ENCODE measurements at regions not wholly inside any gene's neighbourhood (a gene's known extent, or its start where the extent isn't known, plus 50 kb on each side); places are given as distances from the start of the nearest gene placed in this dataset.
"Not testable (repeated sequence)": the region's sequence is repeated elsewhere in the genome, so short reads cannot be mapped to it uniquely, and the experiment has no call there.

- 48 to 65% (median 57%) methylated on average over 3 of the region's 3 CpGs for WGBS, 3 donors
- Histone ChIP-seq H3K9me3 (no peaks in the 10 kb centered on the region), H3K36me3 (no peaks in the 10 kb centered on the region), H3K27me3 (no peaks in the 10 kb centered on the region), H3K4me3 (no peak overlapping the region), H3K27ac (no peak overlapping the region), H3K4me1 (ENCODE audit: insufficient read depth) (no peaks in the 10 kb centered on the region)
- no peak for DNase-seq
- intact Hi-C loops (cut with DNase I), result no loop called here
- TF ChIP-seq POLR2A (IDR thresholded peaks at IDR 0.05) (no peak), EP300 (IDR thresholded peaks at IDR 0.05) (no peak), CTCF (IDR thresholded peaks at IDR 0.05) (no peak)
Observed at GRCh38 chr13:90933097-90933826, 414.2 kb upstream of the MIR17HG start.

GRCh38 chr13:90934741-90935140, 412.7 kb upstream of the MIR17HG start:
- 88 to 95% (median 93%) methylated on average over 3 of the region's 3 CpGs for WGBS, 3 donors
- H3K36me3 ChIP-seq, result no peaks in the 10 kb centered on the region
- TF ChIP-seq EP300 (IDR thresholded peaks at IDR 0.05) (no peak), POLR2A (IDR thresholded peaks at IDR 0.05) (no peak), CTCF (IDR thresholded peaks at IDR 0.05) (no peak)
- H3K27ac ChIP-seq, result no peak overlapping the region
- DNase-seq, result no peak
- intact Hi-C loops (cut with DNase I), result no loop called here
- H3K9me3 ChIP-seq, result no peaks in the 10 kb centered on the region
- no peaks in the 10 kb centered on the region for H3K4me1 ChIP-seq (ENCODE audit: insufficient read depth)
- no peaks in the 10 kb centered on the region for H3K27me3 ChIP-seq
- no peak overlapping the region for H3K4me3 ChIP-seq

- Histone ChIP-seq H3K36me3 (no peaks in the 10 kb centered on the region), H3K27me3 (no peaks in the 10 kb centered on the region), H3K4me3 (no peak overlapping the region), H3K9me3 (no peaks in the 10 kb centered on the region), H3K4me1 (ENCODE audit: insufficient read depth) (no peaks in the 10 kb centered on the region), H3K27ac (no peak overlapping the region)
- intact Hi-C loops (cut with DNase I), result no loop called here
- DNase-seq, result no peak
- TF ChIP-seq CTCF (IDR thresholded peaks at IDR 0.05), result no peak
Observed at GRCh38 chr13:90938848-90939247, 408.6 kb upstream of the MIR17HG start.

- Histone ChIP-seq H3K27ac (no peak overlapping the region), H3K4me3 (no peak overlapping the region), H3K36me3 (no peaks in the 10 kb centered on the region), H3K9me3 (no peaks in the 10 kb centered on the region), H3K27me3 (no peaks in the 10 kb centered on the region), H3K4me1 (ENCODE audit: insufficient read depth) (no peaks in the 10 kb centered on the region)
- 82 to 90% (median 88%) methylated on average over 4 of the region's 4 CpGs for WGBS, 3 donors
- DNase-seq, result no peak
- TF ChIP-seq CTCF (IDR thresholded peaks at IDR 0.05) (no peak), EP300 (IDR thresholded peaks at IDR 0.05) (no peak)
- intact Hi-C loops (cut with DNase I), result no loop called here
Observed at GRCh38 chr13:90943946-90944345, 403.5 kb upstream of the MIR17HG start.

- H3K9me3 ChIP-seq; H3K4me1 ChIP-seq (ENCODE audit: insufficient read depth); H3K36me3 ChIP-seq; H3K27ac ChIP-seq; H3K4me3 ChIP-seq; H3K27me3 ChIP-seq; intact Hi-C loops (cut with DNase I); DNase-seq: not testable (repeated sequence)
- WGBS, 3 donors, result 94 to 98% (median 96%) methylated on average over 3 of the region's 3 CpGs
Observed at GRCh38 chr13:90945146-90945545, 402.3 kb upstream of the MIR17HG start.

DNA sequence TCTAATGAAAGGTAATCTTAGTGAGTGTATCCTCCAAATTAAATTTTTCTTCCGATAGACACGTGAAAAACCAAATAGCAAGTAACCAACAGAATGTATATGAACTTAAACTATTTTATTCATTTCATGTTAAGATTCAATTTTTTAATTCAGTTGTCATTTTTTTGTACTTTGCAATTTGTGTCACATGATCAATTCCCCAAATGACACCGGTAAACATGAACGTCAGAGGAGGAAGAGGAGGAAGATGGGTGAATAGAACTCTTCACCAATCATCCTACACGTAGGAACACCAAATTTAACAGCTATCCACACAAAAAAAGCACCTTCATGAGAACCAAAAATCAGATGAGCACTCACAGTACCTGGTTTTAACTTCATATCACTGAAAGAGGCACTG, 401.4 kb upstream of the MIR17HG start:
- H3K4me1 ChIP-seq (ENCODE audit: insufficient read depth); H3K27ac ChIP-seq; H3K36me3 ChIP-seq; H3K9me3 ChIP-seq; H3K4me3 ChIP-seq; intact Hi-C loops (cut with DNase I); H3K27me3 ChIP-seq; DNase-seq: not testable (repeated sequence)
- WGBS, 3 donors, result 67 to 86% (median 69%) methylated on average over 5 of the region's 5 CpGs

All from ovary (tissue), 7 donors.